H9 (cell line): ENCODE measurements at regions not wholly inside any gene's neighbourhood (a gene's known extent, or its start where the extent isn't known, plus 50 kb on each side); places are given as distances from the start of the nearest gene placed in this dataset.

Experiments used
- DNase-seq: peaks from one replicate; pipeline ENCODE4 v3.0.0-alpha.2; 2017
- H2AFZ ChIP-seq: one replicate; pipeline ENCODE4 v1.6.1; 2013; ENCODE audit warnings: mild to moderate bottlenecking, low read length, control low read depth, moderate library complexity
- H2AK5ac ChIP-seq: 2 replicates; pipeline ENCODE4 v1.6.1; 2013; ENCODE audit warnings: low read length, control low read depth, mixed read lengths; ENCODE audit not compliant: insufficient read length
- H2BK120ac ChIP-seq: one replicate; pipeline ENCODE4 v1.6.1; 2013; ENCODE audit warnings: low read depth, mild to moderate bottlenecking, low read length, control low read depth, inconsistent platforms; ENCODE audit not compliant: poor library complexity, severe bottlenecking
- H2BK12ac ChIP-seq: 2 replicates; pipeline ENCODE4 v1.6.1; 2013; ENCODE audit warnings: low read length, control low read depth, mixed read lengths, low read depth; ENCODE audit not compliant: insufficient read length
- H2BK15ac ChIP-seq: 2 replicates; pipeline ENCODE4 v1.6.1; 2013; ENCODE audit warnings: low read depth, low read length, control low read depth
- H2BK20ac ChIP-seq: one replicate; pipeline ENCODE4 v1.6.1; 2013; ENCODE audit warnings: low read depth, mild to moderate bottlenecking, low read length, control low read depth, inconsistent platforms; ENCODE audit not compliant: poor library complexity, severe bottlenecking
- H2BK5ac ChIP-seq: 2 replicates; pipeline ENCODE4 v1.6.1; 2013; ENCODE audit warnings: low read length, control low read depth, mixed read lengths; ENCODE audit not compliant: insufficient read length
- H3K14ac ChIP-seq: 2 replicates; pipeline ENCODE4 v1.6.1; 2013; ENCODE audit warnings: low read length, control low read depth; ENCODE audit not compliant: insufficient read depth
- H3K18ac ChIP-seq: 2 replicates; pipeline ENCODE4 v1.6.1; 2013; ENCODE audit warnings: low read depth, mild to moderate bottlenecking, mixed read lengths, low read length, control low read depth; ENCODE audit not compliant: insufficient read length
- H3K23ac ChIP-seq: 2 replicates; pipeline ENCODE4 v1.6.1; 2013; ENCODE audit warnings: low read length, control low read depth, mixed read lengths, low read depth; ENCODE audit not compliant: insufficient read length
- H3K23me2 ChIP-seq: 2 replicates; pipeline ENCODE4 v1.6.1; 2013; ENCODE audit warnings: low read depth, mild to moderate bottlenecking, mixed read lengths, low read length, control low read depth; ENCODE audit not compliant: insufficient read length, poor library complexity, severe bottlenecking
- H3K27ac ChIP-seq: 2 replicates; pipeline ENCODE4 v1.5.1; 2013; ENCODE audit warnings: low read length, control low read depth, mixed read lengths, low read depth; ENCODE audit not compliant: insufficient read length
- H3K27me3 ChIP-seq: 2 replicates; pipeline ENCODE4 v1.6.1; 2013; ENCODE audit warnings: low read length, control low read depth, inconsistent platforms; ENCODE audit not compliant: insufficient read depth
- H3K4ac ChIP-seq: 2 replicates; pipeline ENCODE4 v1.6.1; 2013; ENCODE audit warnings: low read depth, mild to moderate bottlenecking, control low read depth, inconsistent platforms, low read length, moderate library complexity
- H3K4me1 ChIP-seq: 2 replicates; pipeline ENCODE4 v1.6.1; 2013; ENCODE audit warnings: low read length, control low read depth, inconsistent platforms; ENCODE audit not compliant: insufficient read depth
- H3K4me2 ChIP-seq: 2 replicates; pipeline ENCODE4 v1.6.1; 2013; ENCODE audit warnings: low read length, control low read depth, mixed read lengths; ENCODE audit not compliant: insufficient read length, insufficient read depth
- H3K56ac ChIP-seq: 2 replicates; pipeline ENCODE4 v1.6.1; 2013; ENCODE audit warnings: low read depth, mild to moderate bottlenecking, mixed read lengths, low read length, control low read depth; ENCODE audit not compliant: insufficient read length
- H3K79me1 ChIP-seq: 2 replicates; pipeline ENCODE4 v1.6.1; 2013; ENCODE audit warnings: low read depth, mild to moderate bottlenecking, moderate library complexity, low read length, control low read depth, inconsistent platforms; ENCODE audit not compliant: insufficient read depth, poor library complexity, severe bottlenecking
- H3K79me2 ChIP-seq: 2 replicates; pipeline ENCODE4 v1.6.1; 2013; ENCODE audit warnings: low read length, control low read depth, inconsistent platforms; ENCODE audit not compliant: insufficient read depth
- H3K9ac ChIP-seq: 2 replicates; pipeline ENCODE4 v1.6.1; 2013; ENCODE audit warnings: low read length, control low read depth, mixed read lengths; ENCODE audit not compliant: insufficient read length; ENCODE audit errors: extremely low read depth
- H3K9me3 ChIP-seq: one replicate; pipeline ENCODE4 v1.6.1; 2013; ENCODE audit warnings: low read depth, low read length, inconsistent platforms; ENCODE audit not compliant: control insufficient read depth
- H3T11ph ChIP-seq: one replicate; pipeline ENCODE4 v1.6.1; 2013; ENCODE audit warnings: mild to moderate bottlenecking, low read length, control low read depth, inconsistent platforms
- H4K20me1 ChIP-seq: one replicate; pipeline ENCODE4 v1.6.1; 2013; ENCODE audit not compliant: control insufficient read depth, insufficient read length, insufficient read depth
- H4K5ac ChIP-seq: 2 replicates; pipeline ENCODE4 v1.6.1; 2013; ENCODE audit warnings: low read depth, mild to moderate bottlenecking, mixed read lengths, low read length, control low read depth; ENCODE audit not compliant: insufficient read length
- H4K8ac ChIP-seq: replicated peaks from 2 replicates; pipeline ENCODE4 v1.6.1; 2013; ENCODE audit warnings: low read length, control low read depth, mixed read lengths, low read depth; ENCODE audit not compliant: insufficient read length
- H4K91ac ChIP-seq: 2 replicates; pipeline ENCODE4 v1.6.1; 2013; ENCODE audit warnings: low read depth, mild to moderate bottlenecking, moderate library complexity, mixed read lengths, low read length, control low read depth; ENCODE audit not compliant: insufficient read length
- H3K27ac Mint-ChIP-seq, 3 experiments: 2 replicates in 2 of 3; 3 replicates in 1 of 3; pipeline ENCODE4 v1.8.0; 2020 to 2021; ENCODE audit warnings: mixed read lengths in 3 of 3, mild to moderate bottlenecking in 1 of 3, moderate library complexity in 1 of 3
- H3K27me3 Mint-ChIP-seq: 2 replicates; pipeline ENCODE4 v1.8.0; 2021; ENCODE audit warnings: low read depth, mild to moderate bottlenecking, moderate library complexity, mixed read lengths
- H3K36me3 Mint-ChIP-seq, 3 experiments: 2 replicates in 2 of 3; 3 replicates in 1 of 3; pipeline ENCODE4 v1.8.0; 2020 to 2021; ENCODE audit warnings: low read depth in 3 of 3, mixed read lengths in 3 of 3; ENCODE audit not compliant: insufficient read depth in 1 of 3
- H3K4me1 Mint-ChIP-seq, 2 experiments: 2 replicates each; pipeline ENCODE4 v1.8.0; 2020; ENCODE audit warnings: mixed read lengths in 2 of 2
- H3K4me3 Mint-ChIP-seq, 2 experiments: 2 replicates in 1 of 2; 3 replicates in 1 of 2; pipeline ENCODE4 v1.8.0; 2020 to 2021; ENCODE audit warnings: mild to moderate bottlenecking in 2 of 2, mixed read lengths in 2 of 2, moderate library complexity in 1 of 2
- H3K9me3 Mint-ChIP-seq, 2 experiments: 2 replicates in 1 of 2; 3 replicates in 1 of 2; pipeline ENCODE4 v1.8.0; 2020; ENCODE audit warnings: mild to moderate bottlenecking in 2 of 2, mixed read lengths in 2 of 2, moderate library complexity in 1 of 2
- WGBS: extraction: QIAGEN DNeasy Blood & Tissue Kit; methylation state at CpG from one replicate; pipeline ENCODE4 v1.1.7; 2013; ENCODE audit warnings: missing lambda C conversion rate, low lambda C conversion rate, mixed read lengths; ENCODE audit not compliant: insufficient read length; ENCODE audit errors: extremely low coverage; 5-methylcytosine and 5-hydroxymethylcytosine counted together
- TF ChIP-seq, protein P1 (sequence below): fragments of 200-600 bp; sonication (generic); conservative IDR thresholded peaks from 3 replicates; pipeline ENCODE4 v1.8.0; 2021; ENCODE audit warnings: antibody characterized with exemption, mild to moderate bottlenecking

DNA sequence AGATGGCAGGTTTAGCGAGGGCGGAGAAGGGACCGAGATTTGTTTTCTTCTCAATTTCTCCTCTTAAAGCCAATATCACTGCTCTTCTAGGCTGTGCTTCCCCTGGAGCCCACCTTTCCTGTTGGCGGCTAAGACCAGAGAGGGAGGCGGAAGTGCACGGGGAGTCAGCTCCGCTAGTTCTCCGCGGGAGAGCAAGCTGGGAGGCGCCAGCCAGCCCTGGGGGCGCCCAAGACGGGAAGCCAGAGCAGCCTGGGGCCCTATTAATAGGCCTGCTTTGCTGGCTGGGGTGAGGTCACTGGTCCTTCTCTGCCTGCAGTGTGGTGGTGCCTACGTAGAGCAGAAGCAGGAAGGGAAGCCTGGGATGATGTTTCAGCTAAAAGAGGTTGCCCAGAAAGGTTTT lies 61.6 kb downstream of the LSM5 start:
- no peak overlapping the region for H4K8ac ChIP-seq
- H2AFZ ChIP-seq, result no peak overlapping the region
- H2BK20ac ChIP-seq, result no peak overlapping the region
- H4K91ac ChIP-seq, result no peak overlapping the region
- H2BK120ac ChIP-seq, result no peak overlapping the region
- H4K20me1 ChIP-seq, result no peaks in the 10 kb centered on the region
- H2BK12ac ChIP-seq, result no peak overlapping the region
- peak; percentile 47 for DNase-seq
- no peak overlapping the region for H3K14ac ChIP-seq
- no peak overlapping the region for H3K9ac ChIP-seq
- Mint-ChIP-seq H3K9me3 (no peaks in the 10 kb centered on the region; a peak in 4 of 5 replicates), H3K4me3 (peak overlapping the region; percentile 63 to 82), H3K36me3 (no peaks in the 10 kb centered on the region), H3K27ac (no peak overlapping the region), H3K27me3 (peaks cover 80% of the 10 kb centered on the region), H3K4me1 (peaks cover 16 to 20% of the 10 kb centered on the region in 2 experiments)
- H3K4ac ChIP-seq, result no peak overlapping the region
- H3T11ph ChIP-seq, result no peak overlapping the region
- H3K4me2 ChIP-seq, result peak overlapping the region; percentile 86
- peaks cover 15% of the 10 kb centered on the region; the same call in 1 of the 2 replicates for H3K27me3 ChIP-seq
- H3K23me2 ChIP-seq, result peaks cover 12% of the 10 kb centered on the region
- H3K9me3 ChIP-seq, result no peaks in the 10 kb centered on the region
- no peaks in the 10 kb centered on the region for H3K79me1 ChIP-seq
- H3K79me2 ChIP-seq, result no peaks in the 10 kb centered on the region
- H2BK5ac ChIP-seq, result no peak overlapping the region
- H3K56ac ChIP-seq, result no peak overlapping the region
- TF ChIP-seq, protein P1, sequence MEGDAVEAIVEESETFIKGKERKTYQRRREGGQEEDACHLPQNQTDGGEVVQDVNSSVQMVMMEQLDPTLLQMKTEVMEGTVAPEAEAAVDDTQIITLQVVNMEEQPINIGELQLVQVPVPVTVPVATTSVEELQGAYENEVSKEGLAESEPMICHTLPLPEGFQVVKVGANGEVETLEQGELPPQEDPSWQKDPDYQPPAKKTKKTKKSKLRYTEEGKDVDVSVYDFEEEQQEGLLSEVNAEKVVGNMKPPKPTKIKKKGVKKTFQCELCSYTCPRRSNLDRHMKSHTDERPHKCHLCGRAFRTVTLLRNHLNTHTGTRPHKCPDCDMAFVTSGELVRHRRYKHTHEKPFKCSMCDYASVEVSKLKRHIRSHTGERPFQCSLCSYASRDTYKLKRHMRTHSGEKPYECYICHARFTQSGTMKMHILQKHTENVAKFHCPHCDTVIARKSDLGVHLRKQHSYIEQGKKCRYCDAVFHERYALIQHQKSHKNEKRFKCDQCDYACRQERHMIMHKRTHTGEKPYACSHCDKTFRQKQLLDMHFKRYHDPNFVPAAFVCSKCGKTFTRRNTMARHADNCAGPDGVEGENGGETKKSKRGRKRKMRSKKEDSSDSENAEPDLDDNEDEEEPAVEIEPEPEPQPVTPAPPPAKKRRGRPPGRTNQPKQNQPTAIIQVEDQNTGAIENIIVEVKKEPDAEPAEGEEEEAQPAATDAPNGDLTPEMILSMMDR, result no peak
- no peak overlapping the region for H2AK5ac ChIP-seq
- H3K23ac ChIP-seq, result no peak overlapping the region
- H2BK15ac ChIP-seq, result no peak overlapping the region
- H3K18ac ChIP-seq, result no peak overlapping the region
- no peaks in the 10 kb centered on the region for H3K4me1 ChIP-seq
- WGBS, result no CpG with 5 or more reads among the region's 13 CpGs
- no peak overlapping the region for H3K27ac ChIP-seq
- H4K5ac ChIP-seq, result no peak overlapping the region
